Fibroblast of lung (primary cell): ENCODE measurements at regions not wholly inside any gene's neighbourhood (a gene's known extent, or its start where the extent isn't known, plus 50 kb on each side); places are given as distances from the start of the nearest gene placed in this dataset.

Source experiments
- DNase-seq, 2 donors: peaks; one replicate each; pipeline versions ENCODE4 v3.0.0 to v3.0.0-alpha.2; 2010; ENCODE audit warnings: low read depth in 2 of 2
- H2AFZ ChIP-seq: 2 replicates; pipeline ENCODE4 v1.5.1; 2012; ENCODE audit warnings: low read length, control low read depth, inconsistent platforms
- H3K27ac ChIP-seq: 2 replicates; pipeline ENCODE4 v1.5.1; 2011; ENCODE audit warnings: low read length, control low read depth; ENCODE audit not compliant: insufficient read depth
- H3K27me3 ChIP-seq: 2 replicates; pipeline ENCODE4 v1.5.1; 2011; ENCODE audit warnings: mild to moderate bottlenecking, low read length; ENCODE audit not compliant: control insufficient read depth, insufficient read depth
- H3K36me3 ChIP-seq: 2 replicates; pipeline ENCODE4 v1.5.1; 2011; ENCODE audit warnings: low read length; ENCODE audit not compliant: control insufficient read depth, insufficient read depth
- H3K4me1 ChIP-seq: 2 replicates; pipeline ENCODE4 v1.5.1; 2011; ENCODE audit warnings: low read length; ENCODE audit not compliant: control insufficient read depth, insufficient read depth; ENCODE audit errors: extremely low read depth
- H3K4me2 ChIP-seq: 2 replicates; pipeline ENCODE4 v1.5.1; 2011; ENCODE audit warnings: low read length, control low read depth; ENCODE audit not compliant: insufficient read depth; ENCODE audit errors: extremely low read depth
- H3K4me3 ChIP-seq, 4 experiments: fragments of 200-600 bp in 1 of 4; sonication (generic) in 1 of 4; replicated peaks in 1 of 4; 2 replicates each; pipeline ENCODE4 v1.5.1; 2011 to 2016; ENCODE audit warnings: low read length in 4 of 4, low read depth in 3 of 4, mild to moderate bottlenecking in 3 of 4, control low read depth in 2 of 4, inconsistent platforms in 1 of 4, mixed read lengths in 1 of 4; ENCODE audit not compliant: insufficient read depth in 1 of 4; ENCODE audit errors: control extremely low read depth in 1 of 4
- H3K79me2 ChIP-seq: 2 replicates; pipeline ENCODE4 v1.5.1; 2012; ENCODE audit warnings: mild to moderate bottlenecking, low read length, inconsistent platforms; ENCODE audit not compliant: control insufficient read depth, insufficient read depth
- H3K9ac ChIP-seq: 2 replicates; pipeline ENCODE4 v1.5.1; 2011; ENCODE audit warnings: mild to moderate bottlenecking, low read length, control low read depth; ENCODE audit not compliant: insufficient read depth
- H3K9me3 ChIP-seq: 2 replicates; pipeline ENCODE4 v1.5.1; 2012; ENCODE audit warnings: low read depth, low read length; ENCODE audit not compliant: control insufficient read depth, insufficient read depth
- H4K20me1 ChIP-seq: 2 replicates; pipeline ENCODE4 v1.5.1; 2011; ENCODE audit warnings: low read length; ENCODE audit not compliant: control insufficient read depth, insufficient read depth; ENCODE audit errors: extremely low read depth
- EZH2 ChIP-seq: IDR thresholded peaks from 2 replicates; pipeline ENCODE4 v1.5.1; 2012; ENCODE audit warnings: low read length, control low read depth, mild to moderate bottlenecking; ENCODE audit errors: missing control alignments
- TF ChIP-seq, protein P1 (sequence below), 2 donors: IDR thresholded peaks in 1 of 2; conservative IDR thresholded peaks in 1 of 2; 1 replicate in 1 of 2; 2 replicates in 1 of 2; pipeline ENCODE4 v1.5.1; 2011 to 2012; ENCODE audit warnings: low read length in 2 of 2, control low read depth in 1 of 2, inconsistent platforms in 1 of 2, low read depth in 1 of 2, mild to moderate bottlenecking in 1 of 2

DNA sequence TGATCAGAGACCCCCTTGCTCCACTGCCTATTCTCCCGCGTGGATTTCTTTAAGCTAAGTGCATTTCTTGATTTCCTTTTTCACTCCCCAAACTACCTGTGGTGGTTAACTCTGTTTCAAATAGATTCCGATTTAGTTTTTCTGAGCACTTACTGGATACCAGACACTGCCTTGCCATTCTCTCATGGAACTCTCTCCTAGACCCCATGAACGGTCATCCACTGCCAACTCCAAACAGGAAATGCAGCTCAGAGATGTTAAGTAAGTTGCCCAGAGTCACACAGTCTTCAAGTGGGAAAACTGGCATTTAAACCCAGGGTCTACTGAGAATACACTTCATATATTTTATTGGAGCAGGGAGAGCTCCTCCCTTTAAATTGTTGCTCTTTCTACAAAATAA lies 199.4 kb downstream of the MAF start:
- Histone ChIP-seq H3K36me3 (no peaks in the 10 kb centered on the region), H3K4me1 (no peaks in the 10 kb centered on the region), H3K27me3 (no peaks in the 10 kb centered on the region), H3K9ac (no peak overlapping the region), H4K20me1 (no peaks in the 10 kb centered on the region), H3K4me3 (no peak overlapping the region), H3K9me3 (no peaks in the 10 kb centered on the region), H3K79me2 (no peaks in the 10 kb centered on the region), H3K4me2 (no peak overlapping the region), H3K27ac (no peak overlapping the region), H2AFZ (no peak overlapping the region)
- no peak for DNase-seq
- TF ChIP-seq, protein P1, sequence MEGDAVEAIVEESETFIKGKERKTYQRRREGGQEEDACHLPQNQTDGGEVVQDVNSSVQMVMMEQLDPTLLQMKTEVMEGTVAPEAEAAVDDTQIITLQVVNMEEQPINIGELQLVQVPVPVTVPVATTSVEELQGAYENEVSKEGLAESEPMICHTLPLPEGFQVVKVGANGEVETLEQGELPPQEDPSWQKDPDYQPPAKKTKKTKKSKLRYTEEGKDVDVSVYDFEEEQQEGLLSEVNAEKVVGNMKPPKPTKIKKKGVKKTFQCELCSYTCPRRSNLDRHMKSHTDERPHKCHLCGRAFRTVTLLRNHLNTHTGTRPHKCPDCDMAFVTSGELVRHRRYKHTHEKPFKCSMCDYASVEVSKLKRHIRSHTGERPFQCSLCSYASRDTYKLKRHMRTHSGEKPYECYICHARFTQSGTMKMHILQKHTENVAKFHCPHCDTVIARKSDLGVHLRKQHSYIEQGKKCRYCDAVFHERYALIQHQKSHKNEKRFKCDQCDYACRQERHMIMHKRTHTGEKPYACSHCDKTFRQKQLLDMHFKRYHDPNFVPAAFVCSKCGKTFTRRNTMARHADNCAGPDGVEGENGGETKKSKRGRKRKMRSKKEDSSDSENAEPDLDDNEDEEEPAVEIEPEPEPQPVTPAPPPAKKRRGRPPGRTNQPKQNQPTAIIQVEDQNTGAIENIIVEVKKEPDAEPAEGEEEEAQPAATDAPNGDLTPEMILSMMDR (conservative IDR thresholded peaks at IDR 0.05 in 1 of 2, IDR thresholded peaks at IDR 0.05 in 1 of 2; ENCODE audit: low read depth in 1 of 2, low read length in 2 of 2): no peak
- TF ChIP-seq EZH2: no peak

DNA sequence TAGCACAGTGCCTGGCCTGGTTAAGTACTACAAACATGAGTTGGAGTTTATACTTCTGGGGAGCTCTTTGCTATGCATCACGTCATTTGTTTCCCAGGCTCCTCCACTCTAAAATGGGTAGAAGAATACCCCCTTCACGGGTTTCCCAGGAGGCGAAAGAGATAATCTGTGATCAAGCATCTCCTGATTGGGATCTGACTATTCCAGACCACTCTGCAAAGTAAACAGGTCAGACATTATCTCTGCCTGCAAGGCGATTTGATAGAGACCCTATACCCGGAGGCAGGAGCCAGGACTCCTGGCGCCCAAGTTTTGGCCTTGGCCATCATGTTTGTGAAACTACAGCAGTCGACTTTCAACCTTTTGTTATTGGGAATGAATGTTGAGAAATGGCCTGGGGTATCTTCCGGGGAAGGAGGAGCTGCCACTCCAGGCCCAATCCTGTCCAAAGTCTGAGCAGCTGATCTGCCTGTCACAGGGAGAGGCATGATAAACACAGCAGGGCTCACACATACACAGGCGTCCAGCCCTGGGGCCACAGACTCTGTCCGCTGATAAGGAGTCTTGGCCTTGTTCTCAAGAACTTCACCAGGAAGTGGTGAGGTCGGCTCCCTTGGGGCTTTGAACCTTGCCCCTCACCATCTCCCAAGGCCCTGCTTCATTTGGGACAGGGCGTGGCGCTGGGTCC lies 199.9 kb downstream of the MAF start:
- H2AFZ ChIP-seq: no peak overlapping the region
- no peaks in the 10 kb centered on the region for H3K79me2 ChIP-seq
- no peak overlapping the region for H3K9ac ChIP-seq
- H3K36me3 ChIP-seq: no peaks in the 10 kb centered on the region
- no peaks in the 10 kb centered on the region for H4K20me1 ChIP-seq
- no peaks in the 10 kb centered on the region for H3K27me3 ChIP-seq
- H3K4me3 ChIP-seq: no peak overlapping the region
- no peak for DNase-seq
- no peaks in the 10 kb centered on the region for H3K9me3 ChIP-seq
- no peaks in the 10 kb centered on the region for H3K4me1 ChIP-seq
- no peak overlapping the region for H3K27ac ChIP-seq
- H3K4me2 ChIP-seq: no peak overlapping the region
- TF ChIP-seq EZH2: no peak
- TF ChIP-seq, protein P1 (conservative IDR thresholded peaks at IDR 0.05 in 1 of 2, IDR thresholded peaks at IDR 0.05 in 1 of 2; ENCODE audit: low read depth in 1 of 2, low read length in 2 of 2): no peak

DNA sequence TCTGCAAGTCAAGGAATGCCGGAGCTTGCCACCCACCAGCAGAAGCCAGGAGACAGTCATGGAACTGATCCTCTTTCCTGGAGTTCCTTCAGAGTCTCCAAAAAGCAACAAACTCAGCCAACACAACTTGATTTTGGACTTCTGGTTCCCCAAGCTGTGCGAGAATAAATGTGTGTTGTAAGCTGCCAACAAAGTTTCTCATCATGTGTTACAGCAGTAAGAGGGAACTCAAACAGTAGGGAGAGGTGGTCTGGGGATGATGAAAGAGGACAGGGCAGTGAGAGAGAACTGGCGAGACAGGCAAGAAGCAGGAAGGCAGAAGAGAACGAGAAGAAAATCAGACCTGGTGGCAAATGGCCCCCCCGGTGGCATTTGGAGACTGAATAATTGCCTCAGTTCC lies 204.9 kb downstream of the MAF start:
- no peak overlapping the region for H2AFZ ChIP-seq
- H3K4me2 ChIP-seq: no peak overlapping the region
- no peaks in the 10 kb centered on the region for H4K20me1 ChIP-seq
- H3K9ac ChIP-seq: no peak overlapping the region
- no peak for DNase-seq
- no peaks in the 10 kb centered on the region for H3K36me3 ChIP-seq
- H3K9me3 ChIP-seq: no peaks in the 10 kb centered on the region
- TF ChIP-seq EZH2: no peak
- TF ChIP-seq, protein P1 (conservative IDR thresholded peaks at IDR 0.05 in 1 of 2, IDR thresholded peaks at IDR 0.05 in 1 of 2; ENCODE audit: low read depth in 1 of 2, low read length in 2 of 2): no peak
- no peaks in the 10 kb centered on the region for H3K79me2 ChIP-seq
- H3K27me3 ChIP-seq: no peaks in the 10 kb centered on the region
- H3K4me1 ChIP-seq: no peaks in the 10 kb centered on the region
- H3K4me3 ChIP-seq: no peak overlapping the region
- no peak overlapping the region for H3K27ac ChIP-seq
